ENCODE measurements at regions not wholly inside any gene's neighbourhood (a gene's known extent, or its start where the extent isn't known, plus 50 kb on each side); places are given as distances from the start of the nearest gene placed in this dataset. TPM values are rescaled to one million over a fixed set of nuclear protein-coding genes. Genes with fewer than 3 reads are reported as not detected.
A peak's percentile ranks its signal among the peaks of the same experiment; 100 is the strongest.
"Not testable (repeated sequence)": the region's sequence is repeated elsewhere in the genome, so short reads cannot be mapped to it uniquely, and the experiment has no call there.

- TF ChIP-seq CTCF (IDR thresholded peaks at IDR 0.05; ENCODE audit: insufficient read depth, low read depth, low read length) = no peak
- no peak overlapping the region for H3K4me3 ChIP-seq (ENCODE audit: low read depth, low read length)
- no peak for DNase-seq (ENCODE audit: low read depth)
These were observed 75.0 kb upstream of the PKN2 start for GRCh38 chr1:88609051-88609450.

- no peak for TF ChIP-seq CTCF (IDR thresholded peaks at IDR 0.05; ENCODE audit: insufficient read depth, low read depth, low read length)
- peak; percentile 6 for DNase-seq (ENCODE audit: low read depth)
- H3K4me3 ChIP-seq (ENCODE audit: low read depth, low read length) = no peak overlapping the region
These were observed 73.4 kb upstream of the PKN2 start for GRCh38 chr1:88610687-88611086.

GRCh38 chr1:88612292-88612691 is 71.8 kb upstream of the PKN2 start:
- TF ChIP-seq CTCF (IDR thresholded peaks at IDR 0.05; ENCODE audit: insufficient read depth, low read depth, low read length) = no peak

GRCh38 chr1:88612773-88613172 is 71.3 kb upstream of the PKN2 start:
- TF ChIP-seq CTCF (IDR thresholded peaks at IDR 0.05; ENCODE audit: insufficient read depth, low read depth, low read length) = no peak
- no peak overlapping the region for H3K4me3 ChIP-seq (ENCODE audit: low read depth, low read length)
- no peak for DNase-seq (ENCODE audit: low read depth)

More at GRCh38 chr1:88612292-88612691, 71.8 kb upstream of the PKN2 start:
- no peak for DNase-seq (ENCODE audit: low read depth)
- H3K4me3 ChIP-seq (ENCODE audit: low read depth, low read length) = no peak overlapping the region

- no peak for DNase-seq (ENCODE audit: low read depth)
- no peak for TF ChIP-seq CTCF (IDR thresholded peaks at IDR 0.05; ENCODE audit: insufficient read depth, low read depth, low read length)
- H3K4me3 ChIP-seq (ENCODE audit: low read depth, low read length) = no peak overlapping the region
These were observed 65.7 kb upstream of the PKN2 start for GRCh38 chr1:88618331-88618730.

- not testable (repeated sequence) for H3K4me3 ChIP-seq (ENCODE audit: low read depth, low read length); DNase-seq (ENCODE audit: low read depth)
These were observed 61.0 kb upstream of the PKN2 start for GRCh38 chr1:88623101-88623500.

Small RNA genes in the stretch of these regions (small RNA-seq; reads per million reads assigned to genes)
- gene AL049861.1 (not detected), gene RF02271 (not detected), gene RN7SL583P (not detected), gene RNA5SP52 (0.28 reads per million)
